ENCODE measurements at regions not wholly inside any gene's neighbourhood (a gene's known extent, or its start where the extent isn't known, plus 50 kb on each side); places are given as distances from the start of the nearest gene placed in this dataset.

DNA sequence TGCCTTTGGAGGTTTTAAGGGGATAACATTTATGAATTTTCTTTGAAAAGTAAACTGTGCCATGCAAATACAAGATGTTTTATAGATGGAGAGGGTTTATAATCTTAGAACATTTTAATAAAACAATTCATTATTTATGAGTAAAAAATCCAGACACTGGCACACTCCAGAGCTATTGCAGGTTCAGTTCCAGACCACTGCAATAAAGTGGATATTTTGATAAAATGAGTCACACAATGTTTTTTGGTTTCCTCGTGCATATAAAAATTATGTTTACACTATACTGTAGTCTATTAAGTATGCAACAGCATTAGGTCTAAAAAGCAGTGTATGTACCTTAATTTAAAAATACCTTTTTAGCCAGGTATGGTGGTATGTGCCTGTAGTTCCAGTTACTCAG, 146.2 kb upstream of the ZBED5 start:
- no peak for TF ChIP-seq POLR2A (IDR thresholded peaks at IDR 0.05)
- TF ChIP-seq, protein P1, sequence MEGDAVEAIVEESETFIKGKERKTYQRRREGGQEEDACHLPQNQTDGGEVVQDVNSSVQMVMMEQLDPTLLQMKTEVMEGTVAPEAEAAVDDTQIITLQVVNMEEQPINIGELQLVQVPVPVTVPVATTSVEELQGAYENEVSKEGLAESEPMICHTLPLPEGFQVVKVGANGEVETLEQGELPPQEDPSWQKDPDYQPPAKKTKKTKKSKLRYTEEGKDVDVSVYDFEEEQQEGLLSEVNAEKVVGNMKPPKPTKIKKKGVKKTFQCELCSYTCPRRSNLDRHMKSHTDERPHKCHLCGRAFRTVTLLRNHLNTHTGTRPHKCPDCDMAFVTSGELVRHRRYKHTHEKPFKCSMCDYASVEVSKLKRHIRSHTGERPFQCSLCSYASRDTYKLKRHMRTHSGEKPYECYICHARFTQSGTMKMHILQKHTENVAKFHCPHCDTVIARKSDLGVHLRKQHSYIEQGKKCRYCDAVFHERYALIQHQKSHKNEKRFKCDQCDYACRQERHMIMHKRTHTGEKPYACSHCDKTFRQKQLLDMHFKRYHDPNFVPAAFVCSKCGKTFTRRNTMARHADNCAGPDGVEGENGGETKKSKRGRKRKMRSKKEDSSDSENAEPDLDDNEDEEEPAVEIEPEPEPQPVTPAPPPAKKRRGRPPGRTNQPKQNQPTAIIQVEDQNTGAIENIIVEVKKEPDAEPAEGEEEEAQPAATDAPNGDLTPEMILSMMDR (IDR thresholded peaks at IDR 0.05): no peak

Data from Peyer's patch (tissue), 4 donors.